ENCODE measurements at regions not wholly inside any gene's neighbourhood (a gene's known extent, or its start where the extent isn't known, plus 50 kb on each side); places are given as distances from the start of the nearest gene placed in this dataset.

DNA sequence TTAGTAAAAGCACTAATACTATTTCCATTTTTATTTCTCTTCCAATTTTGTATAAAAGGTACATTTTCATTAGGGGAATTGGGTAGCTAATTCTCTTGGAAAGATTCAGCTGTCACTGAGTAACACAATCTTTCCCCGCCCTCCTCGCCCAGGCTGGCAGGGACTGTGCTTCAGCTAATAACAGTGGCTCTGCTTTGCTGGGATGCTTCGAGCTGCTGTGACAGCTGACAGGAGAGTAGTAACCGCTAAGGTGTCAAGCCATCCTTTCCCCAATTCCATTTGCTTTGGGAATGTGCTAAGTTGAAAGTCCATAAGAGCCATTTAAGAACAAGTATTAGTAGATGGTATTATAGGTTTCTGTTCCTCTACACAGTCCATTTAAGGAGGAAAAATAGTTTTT is 106.7 kb upstream of the NRIP1 start:
- H3K4me1 Mint-ChIP-seq: no peaks in the 10 kb centered on the region
- no peaks in the 10 kb centered on the region for H3K36me3 Mint-ChIP-seq
- peaks cover 3% of the 10 kb centered on the region for H3K27me3 Mint-ChIP-seq
- H3K4me3 Mint-ChIP-seq: no peak overlapping the region
- H3K9me3 Mint-ChIP-seq: peaks cover 0 to 3% (median 0%) of the 10 kb centered on the region in 3 donors
- no peak overlapping the region for H3K27ac Mint-ChIP-seq

DNA sequence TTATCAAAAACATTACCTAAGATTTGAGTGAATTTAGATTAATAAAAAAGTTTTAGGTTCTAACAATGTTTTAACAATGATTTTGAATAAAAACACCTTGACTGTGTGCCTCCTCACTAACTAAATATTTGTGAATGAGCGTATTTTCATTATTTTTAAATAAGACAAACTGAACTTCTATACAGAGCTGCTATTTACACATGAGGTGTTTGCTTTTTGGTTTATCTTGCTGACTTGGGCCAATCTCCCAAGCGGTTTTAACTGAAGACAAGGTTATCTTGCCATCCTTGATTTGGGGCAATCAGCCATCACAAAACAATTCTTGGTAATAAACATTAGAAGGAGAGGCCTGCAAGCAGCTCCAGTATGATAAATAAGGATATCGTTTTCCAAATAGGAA is 108.2 kb upstream of the NRIP1 start:
- Mint-ChIP-seq H3K27ac (no peak overlapping the region), H3K9me3 (peaks cover 0 to 3% (median 0%) of the 10 kb centered on the region in 3 donors), H3K27me3 (peaks cover 3% of the 10 kb centered on the region), H3K36me3 (no peaks in the 10 kb centered on the region), H3K4me3 (no peak overlapping the region), H3K4me1 (no peaks in the 10 kb centered on the region)

DNA sequence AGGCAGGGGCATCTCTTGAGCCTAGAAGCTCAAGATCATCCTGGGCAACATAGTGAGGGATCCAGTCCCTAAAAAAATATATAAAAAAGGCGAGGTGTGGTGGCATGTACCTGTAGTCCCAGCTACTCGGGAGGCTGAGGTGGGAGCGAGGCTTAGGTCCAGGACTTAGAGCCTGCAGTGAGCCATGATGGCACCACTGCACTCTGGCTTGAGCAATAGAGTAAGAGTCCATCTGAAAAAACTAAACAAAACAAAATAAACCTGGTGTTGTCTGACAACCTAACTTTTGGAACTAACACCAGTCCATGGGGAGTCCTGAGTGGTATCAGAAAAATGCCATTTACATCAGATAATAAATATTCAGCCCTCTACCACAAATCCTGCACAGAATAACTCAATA is 110.1 kb upstream of the NRIP1 start:
- Mint-ChIP-seq H3K4me3 (no peak overlapping the region), H3K27me3 (peaks cover 1% of the 10 kb centered on the region), H3K36me3 (no peaks in the 10 kb centered on the region), H3K9me3 (no peaks in the 10 kb centered on the region), H3K4me1 (no peaks in the 10 kb centered on the region), H3K27ac (no peak overlapping the region)

DNA sequence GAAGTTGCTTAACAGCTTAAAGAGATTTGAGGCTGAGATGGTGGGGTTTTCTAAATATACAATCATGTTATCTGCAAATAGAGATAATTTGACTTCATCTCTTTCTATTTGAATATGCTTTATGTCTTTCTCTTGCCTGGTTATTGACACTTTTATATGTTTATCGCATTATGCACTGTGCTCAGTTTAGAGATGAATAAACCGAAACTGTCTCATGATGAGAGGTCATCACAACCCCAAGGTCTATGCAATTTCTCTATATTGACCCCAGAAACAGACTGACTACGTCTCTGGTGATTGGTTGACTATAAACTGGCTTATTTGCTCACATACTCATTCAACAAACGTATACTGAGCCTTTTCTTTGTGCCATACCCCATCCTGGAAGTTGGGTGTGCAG is 117.9 kb upstream of the NRIP1 start:
- Mint-ChIP-seq H3K36me3 (no peaks in the 10 kb centered on the region), H3K9me3 (peaks cover 0 to 4% (median 2%) of the 10 kb centered on the region in 3 donors), H3K27me3 (no peaks in the 10 kb centered on the region), H3K4me1 (no peaks in the 10 kb centered on the region), H3K4me3 (no peak overlapping the region), H3K27ac (no peak overlapping the region)

DNA sequence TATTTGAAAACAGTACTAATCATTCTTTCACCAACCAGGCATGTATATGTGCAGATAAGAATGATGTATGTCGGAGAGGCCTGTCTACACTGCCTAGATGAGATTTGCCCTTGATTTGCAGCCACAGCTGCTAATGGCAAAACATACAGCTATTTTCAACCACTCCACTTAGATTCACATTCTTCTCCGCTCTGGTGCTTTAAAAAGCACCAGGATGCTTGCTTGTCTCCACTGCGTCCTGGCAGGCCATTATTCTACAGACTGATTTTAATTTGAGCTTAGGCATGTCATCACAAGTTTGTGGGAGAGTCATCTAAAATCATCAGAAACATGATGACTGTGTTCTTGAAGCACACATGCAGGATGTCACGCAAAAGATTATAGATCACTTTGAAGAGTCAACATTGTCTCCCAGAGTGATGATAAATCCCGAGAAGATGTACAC is 119.0 kb upstream of the NRIP1 start:
- Mint-ChIP-seq H3K4me3 (no peak overlapping the region), H3K4me1 (no peaks in the 10 kb centered on the region), H3K9me3 (peaks cover 0 to 6% (median 2%) of the 10 kb centered on the region in 3 donors), H3K36me3 (no peaks in the 10 kb centered on the region), H3K27me3 (no peaks in the 10 kb centered on the region), H3K27ac (no peak overlapping the region)

- no peaks in the 10 kb centered on the region for H3K4me1 Mint-ChIP-seq
- H3K27ac Mint-ChIP-seq: no peak overlapping the region
- H3K9me3 Mint-ChIP-seq: peaks cover 0 to 2% (median 0%) of the 10 kb centered on the region in 3 donors
- no peak overlapping the region for H3K4me3 Mint-ChIP-seq
- no peaks in the 10 kb centered on the region for H3K36me3 Mint-ChIP-seq
- H3K27me3 Mint-ChIP-seq: peaks cover 2% of the 10 kb centered on the region
Measured at GRCh38 chr21:15190412-15190811, 125.6 kb upstream of the NRIP1 start.

DNA sequence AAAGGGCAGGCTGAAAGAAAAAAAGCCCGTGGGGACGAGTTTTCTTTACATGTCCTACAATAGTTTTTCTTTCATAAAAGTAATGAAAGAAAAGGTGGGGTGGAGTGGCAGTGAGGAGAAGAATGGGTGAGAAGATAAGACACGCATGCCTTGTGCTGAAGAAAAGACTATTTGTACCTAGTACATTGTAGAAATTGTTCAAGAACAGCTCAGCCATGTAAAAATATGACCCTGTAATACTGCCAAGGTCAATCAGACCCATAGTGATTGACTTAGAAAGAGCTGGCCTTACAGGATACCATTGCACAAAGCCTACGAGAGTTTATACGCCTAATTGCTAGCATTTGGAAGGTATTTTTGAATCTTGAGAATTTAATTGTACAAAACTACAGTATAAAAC is 126.0 kb upstream of the NRIP1 start:
- Mint-ChIP-seq H3K27ac (no peak overlapping the region), H3K27me3 (peaks cover 2% of the 10 kb centered on the region), H3K9me3 (peaks cover 0 to 2% (median 0%) of the 10 kb centered on the region in 3 donors), H3K36me3 (no peaks in the 10 kb centered on the region), H3K4me3 (no peak overlapping the region), H3K4me1 (no peaks in the 10 kb centered on the region)

DNA sequence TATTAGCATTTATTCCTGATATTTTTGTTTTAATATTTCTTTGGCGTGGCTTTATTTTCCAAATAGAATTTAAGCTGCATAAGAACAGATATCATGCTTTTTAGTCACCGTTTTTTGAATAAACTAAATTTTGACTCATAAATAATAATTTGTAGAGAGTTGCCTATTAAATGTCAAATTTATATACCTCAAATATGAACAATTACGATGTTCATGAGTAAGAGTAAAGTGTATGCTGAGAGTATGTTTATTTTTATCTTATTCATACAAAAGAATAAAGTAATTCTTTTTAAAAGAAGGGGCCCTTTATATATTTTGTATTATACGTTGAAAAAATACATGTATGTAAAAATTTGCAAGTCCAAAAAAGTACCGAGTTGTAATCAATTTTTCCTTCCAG is 126.5 kb upstream of the NRIP1 start:
- H3K4me1 Mint-ChIP-seq: no peaks in the 10 kb centered on the region
- H3K36me3 Mint-ChIP-seq: no peaks in the 10 kb centered on the region
- no peak overlapping the region for H3K27ac Mint-ChIP-seq
- H3K9me3 Mint-ChIP-seq: peaks cover 0 to 2% (median 0%) of the 10 kb centered on the region in 3 donors
- H3K4me3 Mint-ChIP-seq: no peak overlapping the region
- H3K27me3 Mint-ChIP-seq: peaks cover 2% of the 10 kb centered on the region

GRCh38 chr21:15192243-15192642 is 127.4 kb upstream of the NRIP1 start:
- Mint-ChIP-seq H3K4me1 (no peaks in the 10 kb centered on the region), H3K4me3 (no peak overlapping the region), H3K27ac (no peak overlapping the region), H3K9me3 (peaks cover 0 to 2% (median 0%) of the 10 kb centered on the region in 3 donors), H3K36me3 (no peaks in the 10 kb centered on the region), H3K27me3 (peaks cover 2% of the 10 kb centered on the region)

- H3K36me3 Mint-ChIP-seq: no peaks in the 10 kb centered on the region
- H3K4me3 Mint-ChIP-seq: no peak overlapping the region
- H3K27ac Mint-ChIP-seq: no peak overlapping the region
- H3K4me1 Mint-ChIP-seq: no peaks in the 10 kb centered on the region
- H3K27me3 Mint-ChIP-seq: peaks cover 2% of the 10 kb centered on the region
- H3K9me3 Mint-ChIP-seq: no peaks in the 10 kb centered on the region
Measured at GRCh38 chr21:15193937-15194336, 129.1 kb upstream of the NRIP1 start.

DNA sequence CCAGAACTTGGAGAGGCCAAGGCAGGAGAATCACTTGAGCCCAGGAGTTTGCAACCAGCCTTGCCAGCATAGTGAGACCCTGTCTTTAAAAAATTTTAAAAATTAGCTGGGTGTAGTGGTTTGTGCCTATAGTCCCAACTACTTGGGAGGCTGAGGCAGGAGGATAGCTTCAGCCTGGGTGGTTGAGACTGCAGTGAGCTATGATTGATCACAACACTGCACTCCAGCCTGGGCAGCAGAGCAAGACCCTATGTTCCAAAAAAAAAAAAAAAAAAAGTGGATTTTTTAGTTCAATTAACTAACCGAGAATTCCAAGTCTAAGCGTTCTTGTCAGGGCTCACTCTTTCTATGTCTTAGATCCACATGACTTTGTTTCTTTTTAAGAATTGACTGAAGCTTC is 130.3 kb upstream of the NRIP1 start:
- Mint-ChIP-seq H3K4me3 (no peak overlapping the region), H3K4me1 (no peaks in the 10 kb centered on the region), H3K27ac (no peak overlapping the region), H3K36me3 (no peaks in the 10 kb centered on the region), H3K9me3 (no peaks in the 10 kb centered on the region), H3K27me3 (peaks cover 2% of the 10 kb centered on the region)

DNA sequence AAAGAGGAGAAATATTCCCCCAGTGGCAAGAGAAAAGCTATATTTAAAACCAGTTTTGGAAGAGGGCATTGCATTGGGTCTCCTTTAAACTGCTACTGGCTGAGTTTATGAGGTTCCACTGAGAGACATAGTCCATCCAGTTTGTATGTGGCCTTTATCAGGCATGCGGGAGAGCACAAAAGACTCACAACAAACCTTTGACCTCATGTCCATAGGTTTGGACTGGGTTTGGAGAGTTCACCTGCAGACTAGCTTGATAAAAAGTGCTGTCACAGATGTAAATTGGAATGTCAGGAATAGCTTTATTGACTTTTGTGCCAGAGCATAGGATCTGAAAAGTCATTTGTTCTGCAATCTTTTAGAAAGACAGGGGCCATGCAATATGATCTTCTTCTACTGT is 131.0 kb upstream of the NRIP1 start:
- Mint-ChIP-seq H3K27me3 (no peaks in the 10 kb centered on the region), H3K4me3 (no peak overlapping the region), H3K36me3 (no peaks in the 10 kb centered on the region), H3K4me1 (no peaks in the 10 kb centered on the region), H3K27ac (no peak overlapping the region), H3K9me3 (no peaks in the 10 kb centered on the region)

GRCh38 chr21:15197696-15198095 is 132.9 kb upstream of the NRIP1 start:
- no peak overlapping the region for H3K27ac Mint-ChIP-seq
- H3K4me1 Mint-ChIP-seq: no peaks in the 10 kb centered on the region
- H3K27me3 Mint-ChIP-seq: no peaks in the 10 kb centered on the region
- H3K36me3 Mint-ChIP-seq: no peaks in the 10 kb centered on the region
- no peaks in the 10 kb centered on the region for H3K9me3 Mint-ChIP-seq
- H3K4me3 Mint-ChIP-seq: no peak overlapping the region

- peaks cover 5% of the 10 kb centered on the region for H3K27me3 Mint-ChIP-seq
- no peaks in the 10 kb centered on the region for H3K4me1 Mint-ChIP-seq
- no peaks in the 10 kb centered on the region for H3K36me3 Mint-ChIP-seq
- H3K27ac Mint-ChIP-seq: no peak overlapping the region
- no peaks in the 10 kb centered on the region for H3K9me3 Mint-ChIP-seq
- no peak overlapping the region for H3K4me3 Mint-ChIP-seq
Measured at GRCh38 chr21:15199414-15200383, 134.9 kb upstream of the NRIP1 start.

- Mint-ChIP-seq H3K27ac (no peak overlapping the region), H3K4me3 (no peak overlapping the region), H3K36me3 (no peaks in the 10 kb centered on the region), H3K4me1 (peaks cover 6 to 11% (median 9%) of the 10 kb centered on the region in 3 donors), H3K27me3 (peaks cover 24% of the 10 kb centered on the region), H3K9me3 (peaks cover 0 to 2% (median 0%) of the 10 kb centered on the region in 3 donors)
Measured at GRCh38 chr21:15203740-15204139, 138.9 kb upstream of the NRIP1 start.

Measured in IgD-negative memory B cell (primary cell).